GM12874 (cell line): ENCODE measurements at regions not wholly inside any gene's neighbourhood (a gene's known extent, or its start where the extent isn't known, plus 50 kb on each side); places are given as distances from the start of the nearest gene placed in this dataset.

Source experiments
- CTCF ChIP-seq: IDR thresholded peaks from 2 replicates; pipeline ENCODE4 v1.5.1; 2011; ENCODE audit warnings: low read depth, mild to moderate bottlenecking, control low read depth, low read length, moderate library complexity; ENCODE audit not compliant: insufficient read depth

GRCh38 chr3:191901741-191902140 lies 440.8 kb downstream of the PYDC2 start:
- TF ChIP-seq CTCF = no peak

GRCh38 chr3:191912616-191913204 lies 451.7 kb downstream of the PYDC2 start:
- TF ChIP-seq CTCF = no peak

GRCh38 chr3:191915712-191916111 lies 454.7 kb downstream of the PYDC2 start:
- TF ChIP-seq CTCF = no peak

GRCh38 chr3:191919491-191920026 lies 458.6 kb downstream of the PYDC2 start:
- TF ChIP-seq CTCF = no peak

- no peak for TF ChIP-seq CTCF
These were observed 461.6 kb downstream of the PYDC2 start for GRCh38 chr3:191922570-191922969.

- TF ChIP-seq CTCF = no peak
These were observed 483.9 kb downstream of the PYDC2 start for GRCh38 chr3:191944835-191945234.

GRCh38 chr3:191952186-191952585 lies 491.2 kb downstream of the PYDC2 start:
- no peak for TF ChIP-seq CTCF
